ENCODE measurements at regions not wholly inside any gene's neighbourhood (a gene's known extent, or its start where the extent isn't known, plus 50 kb on each side); places are given as distances from the start of the nearest gene placed in this dataset.

GRCh38 chr13:76349700-76350099, 536.5 kb downstream of the KCTD12 start (continued):
- TF ChIP-seq ZBTB33 (IDR thresholded peaks at IDR 0.05) (no peak), FOXA2 (IDR thresholded peaks at IDR 0.05) (no peak), TAF1 (conservative IDR thresholded peaks at IDR 0.05) (no peak), ATF3 (IDR thresholded peaks at IDR 0.05) (no peak), NR2F2 (IDR thresholded peaks at IDR 0.05) (no peak)

GRCh38 chr13:76339649-76340048, 546.6 kb downstream of the KCTD12 start:
- Histone ChIP-seq H3K9ac (ENCODE audit: low read depth in 1 of 2, low read length in 2 of 2) (no peak overlapping the region), H3K4me3 (ENCODE audit: low read depth in 1 of 3, low read length in 3 of 3) (no peak overlapping the region), H3K4me1 (ENCODE audit: control insufficient read depth in 4 of 4, insufficient read depth in 4 of 4, low read length in 3 of 4) (no peaks in the 10 kb centered on the region), H3K36me3 (ENCODE audit: control insufficient read depth in 4 of 4, insufficient read depth in 3 of 4, low read depth in 1 of 4, low read length in 3 of 4) (no peaks in the 10 kb centered on the region), H3K27ac (ENCODE audit: low read depth in 1 of 2, low read length in 2 of 2) (no peak overlapping the region), H3K27me3 (ENCODE audit: control insufficient read depth in 4 of 4, insufficient read depth in 4 of 4, low read length in 3 of 4) (no peaks in the 10 kb centered on the region), H3K9me3 (ENCODE audit: control insufficient read depth in 4 of 4, low read length in 3 of 4) (no peaks in the 10 kb centered on the region)
- TF ChIP-seq MAX (IDR thresholded peaks at IDR 0.05): no peak
- TF ChIP-seq TAF1 (conservative IDR thresholded peaks at IDR 0.05): no peak
- no peak for TF ChIP-seq REST (IDR thresholded peaks at IDR 0.05)
- TF ChIP-seq EGR1 (IDR thresholded peaks at IDR 0.05; ENCODE audit: low read depth in 2 of 2): no peak
- no peak for TF ChIP-seq RAD21 (IDR thresholded peaks at IDR 0.05)
- TF ChIP-seq RXRA (IDR thresholded peaks at IDR 0.05): no peak
- TF ChIP-seq ATF3 (IDR thresholded peaks at IDR 0.05): no peak
- TF ChIP-seq ZBTB33 (IDR thresholded peaks at IDR 0.05): no peak
- no peak for TF ChIP-seq HNF4A (conservative IDR thresholded peaks at IDR 0.05)
- TF ChIP-seq FOXA2 (IDR thresholded peaks at IDR 0.05): no peak
- TF ChIP-seq YY1 (IDR thresholded peaks at IDR 0.05): no peak
- no peak for TF ChIP-seq HNF4G (IDR thresholded peaks at IDR 0.05)
- TF ChIP-seq GABPA (IDR thresholded peaks at IDR 0.05 in 1 of 2, conservative IDR thresholded peaks at IDR 0.05 in 1 of 2): no peak
- no peak for TF ChIP-seq NR2F2 (IDR thresholded peaks at IDR 0.05)
- no peak for TF ChIP-seq JUND (IDR thresholded peaks at IDR 0.05)
- TF ChIP-seq FOXA1 (IDR thresholded peaks at IDR 0.05): no peak
- TF ChIP-seq CTCF (IDR thresholded peaks at IDR 0.05; ENCODE audit: low read depth, low read length, missing input control): no peak
- WGBS: 73% methylated on average over 2 of the region's 2 CpGs
- DNase-seq (ENCODE audit: low spot score): no peak

Data from liver (tissue), 8 donors.